H9 (cell line): ENCODE measurements at regions not wholly inside any gene's neighbourhood (a gene's known extent, or its start where the extent isn't known, plus 50 kb on each side); places are given as distances from the start of the nearest gene placed in this dataset.

ENCODE experiments used
- DNase-seq: peaks from one replicate; pipeline ENCODE4 v3.0.0-alpha.2; 2017
- H2AFZ ChIP-seq: one replicate; pipeline ENCODE4 v1.6.1; 2013; ENCODE audit warnings: mild to moderate bottlenecking, low read length, control low read depth, moderate library complexity
- H2AK5ac ChIP-seq: 2 replicates; pipeline ENCODE4 v1.6.1; 2013; ENCODE audit warnings: low read length, control low read depth, mixed read lengths; ENCODE audit not compliant: insufficient read length
- H2BK120ac ChIP-seq: one replicate; pipeline ENCODE4 v1.6.1; 2013; ENCODE audit warnings: low read depth, mild to moderate bottlenecking, low read length, control low read depth, inconsistent platforms; ENCODE audit not compliant: poor library complexity, severe bottlenecking
- H2BK12ac ChIP-seq: 2 replicates; pipeline ENCODE4 v1.6.1; 2013; ENCODE audit warnings: low read length, control low read depth, mixed read lengths, low read depth; ENCODE audit not compliant: insufficient read length
- H2BK15ac ChIP-seq: 2 replicates; pipeline ENCODE4 v1.6.1; 2013; ENCODE audit warnings: low read depth, low read length, control low read depth
- H2BK20ac ChIP-seq: one replicate; pipeline ENCODE4 v1.6.1; 2013; ENCODE audit warnings: low read depth, mild to moderate bottlenecking, low read length, control low read depth, inconsistent platforms; ENCODE audit not compliant: poor library complexity, severe bottlenecking
- H2BK5ac ChIP-seq: 2 replicates; pipeline ENCODE4 v1.6.1; 2013; ENCODE audit warnings: low read length, control low read depth, mixed read lengths; ENCODE audit not compliant: insufficient read length
- H3K14ac ChIP-seq: 2 replicates; pipeline ENCODE4 v1.6.1; 2013; ENCODE audit warnings: low read length, control low read depth; ENCODE audit not compliant: insufficient read depth
- H3K18ac ChIP-seq: 2 replicates; pipeline ENCODE4 v1.6.1; 2013; ENCODE audit warnings: low read depth, mild to moderate bottlenecking, mixed read lengths, low read length, control low read depth; ENCODE audit not compliant: insufficient read length
- H3K23ac ChIP-seq: 2 replicates; pipeline ENCODE4 v1.6.1; 2013; ENCODE audit warnings: low read length, control low read depth, mixed read lengths, low read depth; ENCODE audit not compliant: insufficient read length
- H3K23me2 ChIP-seq: 2 replicates; pipeline ENCODE4 v1.6.1; 2013; ENCODE audit warnings: low read depth, mild to moderate bottlenecking, mixed read lengths, low read length, control low read depth; ENCODE audit not compliant: insufficient read length, poor library complexity, severe bottlenecking
- H3K27ac ChIP-seq: 2 replicates; pipeline ENCODE4 v1.5.1; 2013; ENCODE audit warnings: low read length, control low read depth, mixed read lengths, low read depth; ENCODE audit not compliant: insufficient read length
- H3K27me3 ChIP-seq: 2 replicates; pipeline ENCODE4 v1.6.1; 2013; ENCODE audit warnings: low read length, control low read depth, inconsistent platforms; ENCODE audit not compliant: insufficient read depth
- H3K4ac ChIP-seq: 2 replicates; pipeline ENCODE4 v1.6.1; 2013; ENCODE audit warnings: low read depth, mild to moderate bottlenecking, control low read depth, inconsistent platforms, low read length, moderate library complexity
- H3K4me1 ChIP-seq: 2 replicates; pipeline ENCODE4 v1.6.1; 2013; ENCODE audit warnings: low read length, control low read depth, inconsistent platforms; ENCODE audit not compliant: insufficient read depth
- H3K4me2 ChIP-seq: 2 replicates; pipeline ENCODE4 v1.6.1; 2013; ENCODE audit warnings: low read length, control low read depth, mixed read lengths; ENCODE audit not compliant: insufficient read length, insufficient read depth
- H3K56ac ChIP-seq: 2 replicates; pipeline ENCODE4 v1.6.1; 2013; ENCODE audit warnings: low read depth, mild to moderate bottlenecking, mixed read lengths, low read length, control low read depth; ENCODE audit not compliant: insufficient read length
- H3K79me1 ChIP-seq: 2 replicates; pipeline ENCODE4 v1.6.1; 2013; ENCODE audit warnings: low read depth, mild to moderate bottlenecking, moderate library complexity, low read length, control low read depth, inconsistent platforms; ENCODE audit not compliant: insufficient read depth, poor library complexity, severe bottlenecking
- H3K79me2 ChIP-seq: 2 replicates; pipeline ENCODE4 v1.6.1; 2013; ENCODE audit warnings: low read length, control low read depth, inconsistent platforms; ENCODE audit not compliant: insufficient read depth
- H3K9ac ChIP-seq: 2 replicates; pipeline ENCODE4 v1.6.1; 2013; ENCODE audit warnings: low read length, control low read depth, mixed read lengths; ENCODE audit not compliant: insufficient read length; ENCODE audit errors: extremely low read depth
- H3K9me3 ChIP-seq: one replicate; pipeline ENCODE4 v1.6.1; 2013; ENCODE audit warnings: low read depth, low read length, inconsistent platforms; ENCODE audit not compliant: control insufficient read depth
- H3T11ph ChIP-seq: one replicate; pipeline ENCODE4 v1.6.1; 2013; ENCODE audit warnings: mild to moderate bottlenecking, low read length, control low read depth, inconsistent platforms
- H4K20me1 ChIP-seq: one replicate; pipeline ENCODE4 v1.6.1; 2013; ENCODE audit not compliant: control insufficient read depth, insufficient read length, insufficient read depth
- H4K5ac ChIP-seq: 2 replicates; pipeline ENCODE4 v1.6.1; 2013; ENCODE audit warnings: low read depth, mild to moderate bottlenecking, mixed read lengths, low read length, control low read depth; ENCODE audit not compliant: insufficient read length
- H4K8ac ChIP-seq: replicated peaks from 2 replicates; pipeline ENCODE4 v1.6.1; 2013; ENCODE audit warnings: low read length, control low read depth, mixed read lengths, low read depth; ENCODE audit not compliant: insufficient read length
- H4K91ac ChIP-seq: 2 replicates; pipeline ENCODE4 v1.6.1; 2013; ENCODE audit warnings: low read depth, mild to moderate bottlenecking, moderate library complexity, mixed read lengths, low read length, control low read depth; ENCODE audit not compliant: insufficient read length
- H3K27ac Mint-ChIP-seq, 3 experiments: 2 replicates in 2 of 3; 3 replicates in 1 of 3; pipeline ENCODE4 v1.8.0; 2020 to 2021; ENCODE audit warnings: mixed read lengths in 3 of 3, mild to moderate bottlenecking in 1 of 3, moderate library complexity in 1 of 3
- H3K27me3 Mint-ChIP-seq: 2 replicates; pipeline ENCODE4 v1.8.0; 2021; ENCODE audit warnings: low read depth, mild to moderate bottlenecking, moderate library complexity, mixed read lengths
- H3K36me3 Mint-ChIP-seq, 3 experiments: 2 replicates in 2 of 3; 3 replicates in 1 of 3; pipeline ENCODE4 v1.8.0; 2020 to 2021; ENCODE audit warnings: low read depth in 3 of 3, mixed read lengths in 3 of 3; ENCODE audit not compliant: insufficient read depth in 1 of 3
- H3K4me1 Mint-ChIP-seq, 2 experiments: 2 replicates each; pipeline ENCODE4 v1.8.0; 2020; ENCODE audit warnings: mixed read lengths in 2 of 2
- H3K4me3 Mint-ChIP-seq, 2 experiments: 2 replicates in 1 of 2; 3 replicates in 1 of 2; pipeline ENCODE4 v1.8.0; 2020 to 2021; ENCODE audit warnings: mild to moderate bottlenecking in 2 of 2, mixed read lengths in 2 of 2, moderate library complexity in 1 of 2
- H3K9me3 Mint-ChIP-seq, 2 experiments: 2 replicates in 1 of 2; 3 replicates in 1 of 2; pipeline ENCODE4 v1.8.0; 2020; ENCODE audit warnings: mild to moderate bottlenecking in 2 of 2, mixed read lengths in 2 of 2, moderate library complexity in 1 of 2
- WGBS: extraction: QIAGEN DNeasy Blood & Tissue Kit; methylation state at CpG from one replicate; pipeline ENCODE4 v1.1.7; 2013; ENCODE audit warnings: missing lambda C conversion rate, low lambda C conversion rate, mixed read lengths; ENCODE audit not compliant: insufficient read length; ENCODE audit errors: extremely low coverage; 5-methylcytosine and 5-hydroxymethylcytosine counted together
- TF ChIP-seq, protein P1 (sequence below): fragments of 200-600 bp; sonication (generic); conservative IDR thresholded peaks from 3 replicates; pipeline ENCODE4 v1.8.0; 2021; ENCODE audit warnings: antibody characterized with exemption, mild to moderate bottlenecking

DNA sequence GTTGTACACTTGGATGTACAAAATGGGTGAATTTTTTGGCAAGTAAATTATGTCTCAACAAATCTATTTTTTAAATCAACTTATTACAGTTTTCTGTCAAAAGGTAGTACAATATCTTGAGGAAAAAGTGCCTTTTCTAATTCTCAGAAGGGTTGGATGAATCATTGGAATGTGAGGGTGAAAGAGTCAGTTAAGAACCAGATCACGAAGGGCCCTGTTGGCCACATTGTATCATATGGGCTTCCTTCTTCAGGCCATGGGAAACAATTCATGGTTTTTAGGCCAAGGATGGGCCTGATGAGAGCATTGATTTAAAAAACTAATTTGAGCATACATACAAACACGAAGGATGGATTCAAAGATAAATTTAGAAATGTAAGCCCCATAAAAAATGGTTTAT, 503.7 kb downstream of the TNS3 start:
- H3K4me3 Mint-ChIP-seq: no peak overlapping the region
- no peaks in the 10 kb centered on the region for H3K79me1 ChIP-seq
- no peak overlapping the region for H3K23ac ChIP-seq
- H3K9me3 ChIP-seq: no peaks in the 10 kb centered on the region
- no peak overlapping the region for H3T11ph ChIP-seq
- H2BK5ac ChIP-seq: no peak overlapping the region
- no peak overlapping the region for H3K18ac ChIP-seq
- no peak overlapping the region for H3K27ac ChIP-seq
- H2AFZ ChIP-seq: no peak overlapping the region
- no peak overlapping the region for H3K14ac ChIP-seq
- H3K4me1 Mint-ChIP-seq: peaks cover 6% of the 10 kb centered on the region in 2 experiments
- no peak overlapping the region for H4K8ac ChIP-seq
- H3K9me3 Mint-ChIP-seq: no peaks in the 10 kb centered on the region
- H3K36me3 Mint-ChIP-seq: no peaks in the 10 kb centered on the region
- no peak overlapping the region for H4K91ac ChIP-seq
- TF ChIP-seq, protein P1, sequence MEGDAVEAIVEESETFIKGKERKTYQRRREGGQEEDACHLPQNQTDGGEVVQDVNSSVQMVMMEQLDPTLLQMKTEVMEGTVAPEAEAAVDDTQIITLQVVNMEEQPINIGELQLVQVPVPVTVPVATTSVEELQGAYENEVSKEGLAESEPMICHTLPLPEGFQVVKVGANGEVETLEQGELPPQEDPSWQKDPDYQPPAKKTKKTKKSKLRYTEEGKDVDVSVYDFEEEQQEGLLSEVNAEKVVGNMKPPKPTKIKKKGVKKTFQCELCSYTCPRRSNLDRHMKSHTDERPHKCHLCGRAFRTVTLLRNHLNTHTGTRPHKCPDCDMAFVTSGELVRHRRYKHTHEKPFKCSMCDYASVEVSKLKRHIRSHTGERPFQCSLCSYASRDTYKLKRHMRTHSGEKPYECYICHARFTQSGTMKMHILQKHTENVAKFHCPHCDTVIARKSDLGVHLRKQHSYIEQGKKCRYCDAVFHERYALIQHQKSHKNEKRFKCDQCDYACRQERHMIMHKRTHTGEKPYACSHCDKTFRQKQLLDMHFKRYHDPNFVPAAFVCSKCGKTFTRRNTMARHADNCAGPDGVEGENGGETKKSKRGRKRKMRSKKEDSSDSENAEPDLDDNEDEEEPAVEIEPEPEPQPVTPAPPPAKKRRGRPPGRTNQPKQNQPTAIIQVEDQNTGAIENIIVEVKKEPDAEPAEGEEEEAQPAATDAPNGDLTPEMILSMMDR: no peak
- no peak overlapping the region for H3K9ac ChIP-seq
- DNase-seq: no peak
- H3K79me2 ChIP-seq: no peaks in the 10 kb centered on the region
- no CpG with 5 or more reads among the region's 2 CpGs for WGBS
- H3K4ac ChIP-seq: no peak overlapping the region
- H3K27me3 Mint-ChIP-seq: no peaks in the 10 kb centered on the region; the same call in 1 of the 2 replicates
- H3K23me2 ChIP-seq: no peaks in the 10 kb centered on the region
- H3K56ac ChIP-seq: no peak overlapping the region
- no peaks in the 10 kb centered on the region for H4K20me1 ChIP-seq
- H2BK15ac ChIP-seq: no peak overlapping the region
- H2BK120ac ChIP-seq: no peak overlapping the region
- H2BK12ac ChIP-seq: no peak overlapping the region
- H2BK20ac ChIP-seq: no peak overlapping the region
- no peaks in the 10 kb centered on the region for H3K27me3 ChIP-seq
- H3K4me1 ChIP-seq: no peaks in the 10 kb centered on the region
- H3K27ac Mint-ChIP-seq: no peak overlapping the region
- H4K5ac ChIP-seq: no peak overlapping the region
- H3K4me2 ChIP-seq: no peak overlapping the region
- H2AK5ac ChIP-seq: no peak overlapping the region
